HG03139 (cell line): ENCODE measurements at regions not wholly inside any gene's neighbourhood (a gene's known extent, or its start where the extent isn't known, plus 50 kb on each side); places are given as distances from the start of the nearest gene placed in this dataset.
A peak's percentile ranks its signal among the peaks of the same experiment; 100 is the strongest.
"Not testable (repeated sequence)": the region's sequence is repeated elsewhere in the genome, so short reads cannot be mapped to it uniquely, and the experiment has no call there.

ENCODE experiments used
- ATAC-seq: cut with Tn5 transposase; IDR thresholded peaks from one replicate; pipeline ENCODE4 v1.9.1; 2021; ENCODE audit not compliant: unreplicated experiment

GRCh38 chr20:50439539-50440453, 70.4 kb upstream of the PTPN1 start:
- ATAC-seq: no peak

GRCh38 chr20:50442512-50442911, 67.7 kb upstream of the PTPN1 start:
- ATAC-seq: no peak

DNA sequence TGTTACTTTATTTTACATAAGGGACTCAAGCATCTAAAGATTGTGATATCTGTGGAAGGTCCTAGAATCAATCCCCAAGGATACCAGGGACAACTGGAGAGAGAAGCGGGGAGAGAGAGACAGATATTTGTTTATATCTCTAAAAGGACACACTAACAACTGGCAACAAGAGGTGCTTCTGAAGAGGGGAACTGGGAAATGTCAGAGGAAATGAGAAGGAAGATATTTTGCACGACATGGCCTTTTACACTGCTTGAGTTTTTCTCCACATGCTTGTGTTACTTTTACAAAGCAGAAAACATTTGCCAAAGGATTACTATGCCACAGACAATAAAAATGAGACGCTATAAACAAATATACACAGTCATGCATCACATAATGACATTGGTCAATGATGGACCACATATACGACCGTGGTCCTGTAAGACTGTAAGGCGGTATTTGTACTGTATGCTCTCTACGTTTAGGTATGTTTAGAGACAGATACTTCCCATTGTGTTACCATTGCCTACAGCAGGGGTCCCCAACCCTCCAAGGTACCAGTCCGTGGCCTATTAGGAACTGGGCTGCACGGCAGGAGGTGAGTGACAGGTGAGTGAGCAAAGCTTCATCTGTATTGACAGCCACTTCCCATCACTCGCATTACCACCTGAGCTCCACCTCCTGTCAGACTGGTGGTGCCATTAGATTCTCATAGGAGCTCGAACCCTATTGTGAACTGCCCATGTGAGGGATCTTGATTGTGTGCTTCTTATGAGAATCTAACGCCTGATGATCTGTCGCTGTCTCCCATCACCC, 64.6 kb upstream of the PTPN1 start:
- no peak for ATAC-seq

DNA sequence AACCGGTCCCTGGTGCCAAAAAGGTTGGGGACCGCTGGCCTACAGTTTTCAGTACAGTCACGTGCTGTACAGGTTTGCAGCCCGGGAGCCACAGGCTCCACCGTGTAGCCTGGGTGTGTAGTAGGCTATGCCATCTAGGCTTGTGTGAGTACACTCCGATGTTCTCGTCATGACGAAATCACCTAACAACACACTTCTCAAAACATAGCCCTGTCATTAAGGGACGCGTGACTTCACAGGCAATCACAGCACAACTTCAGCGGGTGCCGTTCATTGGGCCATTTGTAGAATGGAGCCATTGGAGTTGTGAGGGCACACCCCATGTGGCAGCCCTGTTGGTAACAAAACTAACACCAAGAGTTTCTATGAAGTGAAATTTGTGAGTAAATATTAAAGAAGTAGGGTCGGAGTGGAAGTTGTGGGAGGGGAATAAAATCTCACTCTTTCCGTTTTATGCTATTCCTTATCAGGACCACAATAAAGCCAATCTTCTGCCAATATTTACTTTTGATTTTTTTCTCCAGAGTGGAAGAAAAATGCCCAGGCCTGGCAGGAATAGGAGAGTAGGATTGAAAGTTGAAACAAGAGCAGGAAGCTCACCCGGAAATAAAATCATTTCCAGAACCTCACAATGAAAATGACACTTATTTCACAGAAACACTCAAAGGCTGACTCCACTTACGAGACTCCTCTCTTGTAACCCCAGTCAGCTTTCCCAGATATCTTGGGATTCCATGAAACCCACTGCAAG, 63.7 kb upstream of the PTPN1 start:
- no peak for ATAC-seq

- ATAC-seq: no peak
These were observed 62.9 kb upstream of the PTPN1 start for GRCh38 chr20:50447102-50447804.

DNA sequence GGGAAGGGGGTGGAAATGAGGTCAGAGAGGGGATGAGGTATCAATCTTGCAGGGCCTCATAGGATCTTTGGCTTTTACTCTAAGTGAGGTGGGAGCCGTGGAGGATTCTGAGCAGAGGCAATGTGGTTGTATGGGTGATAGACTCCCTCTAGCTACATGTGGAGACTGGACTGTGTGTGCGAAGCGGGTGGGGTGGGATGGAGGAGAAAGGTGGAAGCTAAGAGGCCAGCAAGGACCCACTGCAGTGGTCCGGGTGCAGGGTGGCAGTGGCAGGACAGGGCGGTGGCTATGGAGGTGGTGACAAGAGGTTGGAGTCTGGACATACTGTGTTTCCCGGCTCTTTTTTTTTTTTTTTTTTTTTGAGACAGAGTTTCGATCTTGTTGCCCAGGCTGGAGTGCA, 62.4 kb upstream of the PTPN1 start:
- ATAC-seq: no peak

- ATAC-seq: not testable (repeated sequence)
These were observed 61.4 kb upstream of the PTPN1 start for GRCh38 chr20:50448625-50449403.

DNA sequence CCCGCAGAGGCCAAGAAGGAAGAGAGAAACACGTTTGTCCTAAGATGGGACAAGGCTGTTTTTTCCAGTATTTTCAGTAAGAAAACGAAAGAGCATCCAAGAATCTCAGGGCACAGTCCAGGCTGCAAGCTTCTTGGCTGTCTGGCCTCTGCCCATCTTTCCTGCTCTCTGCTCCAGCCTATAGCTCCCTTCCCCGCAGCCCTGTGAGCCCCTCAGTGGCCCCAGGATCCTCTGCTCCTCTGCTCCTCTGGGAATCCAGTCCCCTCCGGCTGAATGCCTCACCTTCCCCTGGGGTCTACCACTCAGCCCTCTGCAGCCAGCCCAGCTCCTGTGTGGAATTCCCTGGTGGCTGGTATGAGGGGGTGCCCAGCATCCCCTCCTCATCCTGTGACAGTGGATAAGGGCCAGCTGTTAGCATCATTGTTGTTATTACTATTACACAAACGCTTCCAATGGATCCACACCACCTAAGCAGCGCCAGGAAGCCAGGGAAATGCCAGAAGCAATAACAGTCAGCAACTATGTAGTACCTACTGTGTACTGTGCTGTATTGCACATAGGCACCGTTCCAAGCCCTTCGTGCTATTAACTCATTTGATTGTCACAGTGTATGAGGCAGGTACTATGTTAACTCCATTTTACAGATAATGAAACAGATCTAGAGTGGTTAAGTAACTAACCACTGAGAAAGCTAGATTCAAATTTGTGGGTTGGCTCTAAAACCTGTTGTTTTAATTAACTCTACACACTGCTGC, 60.3 kb upstream of the PTPN1 start:
- peak; percentile 53 for ATAC-seq

GRCh38 chr20:50450493-50450826, 59.7 kb upstream of the PTPN1 start:
- ATAC-seq: no peak

GRCh38 chr20:50450881-50451752, 59.1 kb upstream of the PTPN1 start:
- ATAC-seq: peak; percentile 80

DNA sequence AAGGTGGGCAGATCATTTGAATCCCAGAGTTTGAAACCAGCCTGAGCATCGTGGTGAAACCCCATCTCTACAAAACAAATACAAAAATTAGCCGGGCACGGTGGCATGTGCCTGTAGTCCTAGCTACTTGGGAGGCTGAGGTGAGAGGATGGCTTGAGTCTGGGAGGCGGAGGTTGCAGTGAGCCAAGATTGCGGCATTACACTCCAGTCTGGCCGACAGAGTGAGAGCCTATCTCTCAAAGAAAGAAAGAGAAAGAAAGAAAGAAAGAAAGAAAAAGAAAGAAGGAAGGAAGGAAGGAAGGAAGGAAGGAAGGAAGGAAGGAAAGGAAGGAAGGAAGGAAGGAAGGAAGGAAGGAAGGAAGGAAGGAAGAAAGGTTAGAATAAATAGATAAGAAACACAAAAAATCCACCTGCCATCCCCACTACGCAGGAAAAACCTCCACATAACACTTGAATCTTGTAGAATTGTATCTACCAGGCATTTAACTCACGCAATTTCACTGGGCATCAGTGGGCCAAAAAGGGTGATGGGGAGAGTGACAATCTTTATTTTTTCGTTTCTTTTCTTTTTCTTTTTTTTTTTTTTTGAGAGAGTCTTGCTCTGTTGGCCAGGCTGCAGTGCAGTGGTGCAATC, 58.3 kb upstream of the PTPN1 start:
- not testable (repeated sequence) for ATAC-seq

DNA sequence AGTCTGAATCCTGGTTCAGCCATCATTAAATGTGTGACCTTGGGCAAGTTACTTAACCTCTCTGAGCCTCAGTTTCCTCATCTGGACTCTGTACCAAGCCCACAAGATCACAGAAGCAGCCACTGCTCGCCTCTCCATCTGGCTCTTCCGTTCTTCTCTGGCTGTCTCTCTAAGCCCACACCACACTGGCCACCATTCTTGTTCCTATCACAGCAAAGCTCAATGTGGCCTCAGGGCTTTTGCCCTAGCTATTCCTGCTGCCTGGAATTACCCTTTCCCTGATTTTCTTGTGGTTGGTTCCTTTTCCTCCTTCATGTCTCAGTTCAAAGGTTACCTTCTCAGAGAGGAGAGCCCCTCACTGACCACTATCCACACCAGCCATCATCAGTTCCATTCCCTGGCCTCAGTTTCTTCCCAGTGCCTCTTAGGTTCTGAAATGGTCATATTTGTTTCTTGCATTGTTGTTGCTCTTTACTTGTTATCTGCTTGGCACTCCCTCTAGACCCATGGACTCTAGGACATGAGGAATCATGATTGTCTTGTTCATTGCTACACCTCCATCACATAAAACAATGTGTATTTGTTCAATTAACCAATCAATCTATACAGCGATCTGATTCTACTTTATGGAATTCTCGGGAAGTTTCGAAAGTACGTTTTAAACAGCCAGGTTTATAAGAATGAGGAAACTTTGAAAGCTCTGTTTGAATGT, 56.5 kb upstream of the PTPN1 start:
- no peak for ATAC-seq

GRCh38 chr20:50455245-50455644, 54.9 kb upstream of the PTPN1 start:
- not testable (repeated sequence) for ATAC-seq

DNA sequence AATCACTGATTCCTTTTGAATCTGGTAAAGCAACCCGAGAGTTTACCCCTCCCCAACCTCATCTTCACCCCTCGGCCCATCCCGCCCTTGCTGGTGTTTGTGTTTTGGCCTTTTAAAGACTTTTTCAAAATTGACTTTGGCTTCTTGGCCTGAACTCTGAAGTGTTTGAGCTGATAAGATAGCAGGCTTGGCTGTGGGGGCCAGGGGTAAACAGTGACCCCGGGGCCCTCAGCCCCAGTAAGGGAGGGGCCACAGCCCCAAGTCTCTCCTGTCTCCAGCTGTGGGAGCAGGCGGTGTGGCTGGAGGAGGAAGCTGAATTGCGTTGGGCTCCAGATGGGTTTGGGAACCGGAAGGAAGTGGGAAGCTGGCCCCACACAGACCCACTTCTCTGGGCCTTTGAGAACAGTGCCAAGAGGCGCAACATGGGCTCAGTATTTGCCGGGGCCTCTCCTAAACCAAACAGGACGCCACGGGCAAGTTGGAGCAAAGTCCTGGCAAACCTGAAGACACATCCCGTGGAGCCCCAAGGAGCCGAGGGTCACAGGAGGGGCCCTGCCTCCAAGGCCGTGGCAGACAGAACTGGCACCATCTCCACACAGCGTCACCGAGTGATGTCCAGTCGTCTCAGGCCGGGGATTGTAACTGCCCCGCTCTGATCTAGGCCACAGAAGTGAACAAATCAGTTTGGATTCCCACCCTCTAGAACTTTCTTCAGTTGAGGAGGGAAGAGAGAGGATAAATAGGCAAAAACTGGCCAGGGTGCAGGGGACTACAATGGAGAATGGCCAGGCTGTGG, 54.3 kb upstream of the PTPN1 start:
- no peak for ATAC-seq

GRCh38 chr20:50456452-50457324, 53.5 kb upstream of the PTPN1 start:
- ATAC-seq: no peak
